Bronchial epithelial cell (primary cell): ENCODE measurements at regions not wholly inside any gene's neighbourhood (a gene's known extent, or its start where the extent isn't known, plus 50 kb on each side); places are given as distances from the start of the nearest gene placed in this dataset.

Experiments used
- DNase-seq: peaks from one replicate; pipeline ENCODE4 v3.0.0-alpha.2; 2010; ENCODE audit warnings: low read depth
- FAIRE-seq: peaks from 2 replicates; lab custom pipeline; 2011; peaks lifted over from hg19 to GRCh38; lab: Jason Lieb, UNC
- H3K27me3 ChIP-seq: 2 replicates; pipeline ENCODE4 v1.5.1; 2011; ENCODE audit warnings: low read length; ENCODE audit not compliant: control insufficient read depth, insufficient read depth
- H3K36me3 ChIP-seq: 2 replicates; pipeline ENCODE4 v1.5.1; 2011; ENCODE audit warnings: low read length; ENCODE audit not compliant: control insufficient read depth, insufficient read depth
- H3K4me3 ChIP-seq: 2 replicates; pipeline ENCODE4 v1.5.1; 2011; ENCODE audit warnings: mild to moderate bottlenecking, low read depth, low read length, control low read depth
- CTCF ChIP-seq: IDR thresholded peaks from 2 replicates; pipeline ENCODE4 v1.5.1; 2011; ENCODE audit warnings: mild to moderate bottlenecking, moderate library complexity, low read length, control low read depth, inconsistent platforms; ENCODE audit not compliant: insufficient read depth, severe bottlenecking

- no peaks in the 10 kb centered on the region for H3K27me3 ChIP-seq
- no peak overlapping the region for H3K4me3 ChIP-seq
- no peaks in the 10 kb centered on the region for H3K36me3 ChIP-seq
- no peak for TF ChIP-seq CTCF
- FAIRE-seq, result no peak
- DNase-seq, result no peak
Measured at GRCh38 chr6:44569931-44570385, 182.5 kb downstream of the CDC5L start.

DNA sequence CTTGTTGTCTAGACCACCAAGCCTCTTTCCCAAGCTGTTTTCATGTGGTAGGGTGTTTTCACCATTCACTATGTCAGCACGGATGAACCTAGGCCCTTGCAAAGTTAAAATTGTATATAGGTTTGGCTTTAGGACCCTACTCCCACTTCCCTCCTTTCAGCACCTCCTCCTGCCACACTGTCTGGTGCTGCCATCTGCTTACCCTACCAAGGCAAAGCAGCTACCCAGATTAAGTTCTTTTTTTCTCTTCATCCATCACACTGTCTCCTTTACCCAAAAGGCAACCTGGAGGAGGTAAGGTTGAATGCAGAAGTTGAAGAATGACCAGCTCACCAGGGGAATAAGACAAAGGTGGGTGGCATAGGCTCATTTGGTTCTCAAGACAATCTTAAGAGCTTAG lies 184.0 kb downstream of the CDC5L start:
- no peak for TF ChIP-seq CTCF
- H3K4me3 ChIP-seq, result no peak overlapping the region
- H3K36me3 ChIP-seq, result no peaks in the 10 kb centered on the region
- FAIRE-seq (no peak), DNase-seq (no peak)
- no peaks in the 10 kb centered on the region for H3K27me3 ChIP-seq

DNA sequence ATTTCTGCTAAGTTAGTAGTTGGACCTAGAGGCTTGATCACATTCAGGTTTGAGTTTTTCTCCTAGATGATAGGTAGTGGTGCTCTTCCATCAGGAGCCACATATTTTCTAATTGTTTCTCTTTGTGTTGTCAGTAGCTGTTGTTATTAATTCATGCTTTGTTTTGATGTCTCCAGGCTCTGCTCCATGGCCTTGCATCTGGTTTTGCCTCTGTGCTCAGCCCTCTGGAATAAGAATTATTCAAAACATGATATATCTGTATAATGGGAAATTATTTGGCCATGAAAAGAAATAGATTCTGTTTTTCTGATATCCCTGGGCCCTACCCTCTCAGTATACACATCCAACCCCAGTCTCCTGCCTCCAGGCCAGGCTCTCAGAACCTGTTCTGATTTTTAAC lies 184.8 kb downstream of the CDC5L start:
- Histone ChIP-seq H3K27me3 (no peaks in the 10 kb centered on the region), H3K4me3 (no peak overlapping the region), H3K36me3 (no peaks in the 10 kb centered on the region)
- DNase-seq, result no peak
- FAIRE-seq, result no peak
- no peak for TF ChIP-seq CTCF

DNA sequence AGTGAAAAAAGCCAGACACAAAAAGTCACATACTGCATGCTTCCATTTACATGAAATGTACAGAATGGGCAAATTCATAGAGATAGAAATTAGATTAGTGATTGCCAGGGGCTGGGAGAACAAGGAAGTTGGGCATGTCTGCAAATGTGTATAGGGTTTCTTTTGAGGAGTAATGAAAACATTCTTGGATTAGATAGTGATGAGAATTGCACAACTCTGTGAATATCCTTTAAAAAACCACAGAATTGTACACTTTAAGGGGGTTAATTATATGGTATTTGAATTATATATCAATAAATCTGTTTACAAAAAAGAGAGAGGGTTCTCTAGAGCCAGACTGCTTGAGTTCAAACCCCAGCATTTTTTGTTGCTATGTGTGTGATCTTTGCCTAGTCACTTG lies 188.1 kb downstream of the CDC5L start:
- TF ChIP-seq CTCF, result no peak
- H3K36me3 ChIP-seq, result no peaks in the 10 kb centered on the region
- no peak for DNase-seq
- no peak overlapping the region for H3K4me3 ChIP-seq
- FAIRE-seq, result no peak
- H3K27me3 ChIP-seq, result peaks cover 2% of the 10 kb centered on the region

- FAIRE-seq (peak; percentile 43), DNase-seq (no peak)
- H3K27me3 ChIP-seq, result peaks cover 2% of the 10 kb centered on the region
- TF ChIP-seq CTCF, result no peak
- no peaks in the 10 kb centered on the region for H3K36me3 ChIP-seq
- H3K4me3 ChIP-seq, result no peak overlapping the region
Measured at GRCh38 chr6:44576132-44576631, 188.7 kb downstream of the CDC5L start.

DNA sequence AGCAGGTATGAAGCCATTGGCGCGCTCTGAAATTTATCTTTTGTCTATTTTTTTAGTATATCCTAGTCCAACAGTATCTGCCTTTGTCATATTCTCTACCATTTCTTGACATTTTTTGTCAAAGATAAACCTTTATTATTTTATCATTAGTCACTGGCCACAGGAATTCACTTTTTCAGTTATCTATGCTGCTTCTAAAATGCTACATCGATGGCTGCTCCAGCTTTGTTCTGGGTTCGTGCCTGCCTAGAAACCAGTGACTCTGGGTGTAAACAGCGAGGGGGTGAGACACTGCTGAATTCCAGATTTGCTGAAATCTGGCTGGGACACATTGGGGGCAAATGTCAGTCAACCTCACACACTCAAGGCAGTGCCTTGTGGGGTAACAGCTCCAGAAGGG lies 193.4 kb downstream of the CDC5L start:
- TF ChIP-seq CTCF, result no peak
- Histone ChIP-seq H3K36me3 (no peaks in the 10 kb centered on the region), H3K4me3 (no peak overlapping the region), H3K27me3 (peaks cover 2% of the 10 kb centered on the region)
- DNase-seq (no peak), FAIRE-seq (no peak)
